ENCODE measurements at regions not wholly inside any gene's neighbourhood (a gene's known extent, or its start where the extent isn't known, plus 50 kb on each side); places are given as distances from the start of the nearest gene placed in this dataset.

DNA sequence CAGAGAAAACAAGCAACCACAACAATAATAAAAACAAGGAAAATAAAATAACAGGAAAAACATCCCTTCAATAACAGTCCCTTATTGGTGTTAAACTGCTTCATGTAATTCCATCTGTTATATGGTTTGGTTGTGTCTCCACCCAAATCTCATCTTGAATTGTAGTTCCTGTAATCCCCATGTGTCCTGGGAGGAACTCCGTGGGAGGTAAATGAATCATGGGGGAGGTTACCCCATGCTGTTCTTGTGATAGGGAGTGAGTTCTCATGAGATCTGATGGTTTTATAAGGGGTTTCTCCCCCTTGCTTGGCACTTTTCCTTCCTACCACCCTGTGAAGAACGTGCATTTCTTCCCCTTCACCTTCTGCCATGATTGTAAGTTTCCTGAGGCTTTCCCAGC, 369.8 kb downstream of the TMEM232 start:
- TF ChIP-seq, protein P1, sequence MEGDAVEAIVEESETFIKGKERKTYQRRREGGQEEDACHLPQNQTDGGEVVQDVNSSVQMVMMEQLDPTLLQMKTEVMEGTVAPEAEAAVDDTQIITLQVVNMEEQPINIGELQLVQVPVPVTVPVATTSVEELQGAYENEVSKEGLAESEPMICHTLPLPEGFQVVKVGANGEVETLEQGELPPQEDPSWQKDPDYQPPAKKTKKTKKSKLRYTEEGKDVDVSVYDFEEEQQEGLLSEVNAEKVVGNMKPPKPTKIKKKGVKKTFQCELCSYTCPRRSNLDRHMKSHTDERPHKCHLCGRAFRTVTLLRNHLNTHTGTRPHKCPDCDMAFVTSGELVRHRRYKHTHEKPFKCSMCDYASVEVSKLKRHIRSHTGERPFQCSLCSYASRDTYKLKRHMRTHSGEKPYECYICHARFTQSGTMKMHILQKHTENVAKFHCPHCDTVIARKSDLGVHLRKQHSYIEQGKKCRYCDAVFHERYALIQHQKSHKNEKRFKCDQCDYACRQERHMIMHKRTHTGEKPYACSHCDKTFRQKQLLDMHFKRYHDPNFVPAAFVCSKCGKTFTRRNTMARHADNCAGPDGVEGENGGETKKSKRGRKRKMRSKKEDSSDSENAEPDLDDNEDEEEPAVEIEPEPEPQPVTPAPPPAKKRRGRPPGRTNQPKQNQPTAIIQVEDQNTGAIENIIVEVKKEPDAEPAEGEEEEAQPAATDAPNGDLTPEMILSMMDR (IDR thresholded peaks at IDR 0.05; ENCODE audit: low read depth, low read length, missing control alignments): no peak
- H3K4me3 ChIP-seq (ENCODE audit: low read depth, low read length): no peak overlapping the region
- DNase-seq (ENCODE audit: low read depth): no peak
- in situ Hi-C loops (cut with HindIII; ENCODE audit: low sequenced_read_pairs): no loop called here

DNA sequence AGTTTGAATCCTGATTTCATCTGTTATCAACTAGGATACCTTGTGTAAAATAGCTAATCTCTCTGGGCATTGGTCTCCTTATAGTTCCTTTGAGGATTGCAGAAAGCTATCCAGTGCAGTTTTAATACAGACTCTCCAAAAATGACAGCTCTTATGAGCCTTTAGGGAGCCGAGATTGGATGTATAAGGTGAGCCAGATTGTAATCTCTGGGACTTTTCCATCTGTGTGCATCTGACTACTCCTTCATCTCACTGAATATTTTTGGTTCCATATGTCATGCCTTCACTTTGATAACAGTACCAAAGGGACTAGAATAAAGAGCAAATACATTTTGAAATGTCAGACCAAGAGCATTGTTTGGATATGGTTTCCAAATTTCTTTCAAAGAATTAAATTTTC, 367.2 kb downstream of the TMEM232 start:
- no peak overlapping the region for H3K4me3 ChIP-seq (ENCODE audit: low read depth, low read length)
- TF ChIP-seq, protein P1 (IDR thresholded peaks at IDR 0.05; ENCODE audit: low read depth, low read length, missing control alignments): no peak
- DNase-seq (ENCODE audit: low read depth): no peak
- in situ Hi-C loops (cut with HindIII; ENCODE audit: low sequenced_read_pairs): no loop called here

DNA sequence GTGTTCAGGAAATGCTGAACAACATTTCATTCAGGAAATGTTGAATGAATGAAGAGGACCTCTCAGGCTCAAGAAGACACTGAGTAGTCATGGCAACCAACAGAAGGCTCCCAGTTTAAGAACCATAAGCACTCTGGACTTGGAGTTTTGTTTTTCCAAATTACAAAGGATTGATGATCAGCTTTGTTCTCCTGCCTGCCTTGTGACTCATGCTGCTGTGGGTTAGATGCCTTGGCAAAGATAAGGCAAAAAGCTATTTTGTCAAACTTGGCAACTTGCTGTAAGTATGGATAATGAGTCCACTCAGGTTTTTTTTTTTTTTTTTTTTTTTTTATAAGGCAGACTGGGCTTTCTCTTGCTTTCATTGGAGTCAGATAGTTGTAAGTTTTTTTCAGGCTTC, 365.0 kb downstream of the TMEM232 start:
- in situ Hi-C loops (cut with HindIII; ENCODE audit: low sequenced_read_pairs): no loop called here
- H3K4me3 ChIP-seq (ENCODE audit: low read depth, low read length): no peak overlapping the region
- TF ChIP-seq, protein P1 (IDR thresholded peaks at IDR 0.05; ENCODE audit: low read depth, low read length, missing control alignments): no peak
- peak; percentile 83 for DNase-seq (ENCODE audit: low read depth)

DNA sequence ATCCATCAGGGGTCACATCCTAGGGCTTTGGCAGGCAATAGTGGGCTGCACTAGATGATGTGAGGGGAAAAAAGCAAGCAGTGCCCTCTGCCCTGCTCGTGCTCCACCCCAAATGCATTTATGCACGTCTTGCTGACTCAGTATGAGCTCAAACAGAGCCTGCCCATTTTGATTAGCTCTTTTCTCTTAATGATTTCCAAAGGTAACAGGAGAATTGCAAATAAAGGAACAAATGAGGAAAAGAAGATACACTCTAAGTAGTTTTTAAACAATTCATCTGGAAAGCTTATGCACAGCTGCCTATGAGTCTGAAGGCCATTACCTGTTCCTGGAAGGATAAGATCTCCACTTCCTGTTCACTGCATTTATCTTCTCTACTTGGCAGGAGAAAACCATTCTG, 364.2 kb downstream of the TMEM232 start:
- TF ChIP-seq, protein P1 (IDR thresholded peaks at IDR 0.05; ENCODE audit: low read depth, low read length, missing control alignments): no peak
- DNase-seq (ENCODE audit: low read depth): no peak
- H3K4me3 ChIP-seq (ENCODE audit: low read depth, low read length): no peak overlapping the region
- in situ Hi-C loops (cut with HindIII; ENCODE audit: low sequenced_read_pairs): no loop called here

DNA sequence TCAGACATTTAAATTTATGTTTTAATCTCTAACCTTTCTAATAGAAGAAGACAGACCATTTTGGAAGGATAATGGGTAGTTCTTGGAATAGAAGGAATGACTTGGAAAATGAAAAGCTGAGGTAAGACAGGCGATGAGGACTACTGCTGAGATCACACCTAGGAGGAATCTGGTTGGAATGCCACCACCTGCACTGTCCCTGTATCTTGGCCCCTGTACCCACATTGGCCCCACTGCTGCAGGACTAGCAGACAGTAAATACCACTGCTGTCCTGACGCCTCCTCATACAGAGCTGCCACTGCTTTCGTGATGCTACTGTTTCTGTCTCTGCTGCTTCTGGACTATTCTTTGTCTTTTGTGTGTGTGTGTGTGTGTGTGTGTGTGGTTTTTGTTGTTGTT, 359.8 kb downstream of the TMEM232 start:
- in situ Hi-C loops (cut with HindIII; ENCODE audit: low sequenced_read_pairs): no loop called here
- TF ChIP-seq, protein P1 (IDR thresholded peaks at IDR 0.05; ENCODE audit: low read depth, low read length, missing control alignments): no peak
- no peak overlapping the region for H3K4me3 ChIP-seq (ENCODE audit: low read depth, low read length)
- no peak for DNase-seq (ENCODE audit: low read depth)

Measured in astrocyte of the cerebellum (primary cell).